HEK293 (cell line): ENCODE measurements at regions not wholly inside any gene's neighbourhood (a gene's known extent, or its start where the extent isn't known, plus 50 kb on each side); places are given as distances from the start of the nearest gene placed in this dataset.

Experiments
- CTCF ChIP-seq: fragments of 450-650 bp; formaldehyde crosslinking; IDR thresholded peaks from 2 replicates; pipeline ENCODE4 v1.5.1; 2016; ENCODE audit warnings: missing biosample characterization, missing genetic modification characterization
- KLF7 ChIP-seq: fragments of 450-650 bp; formaldehyde crosslinking; IDR thresholded peaks from 2 replicates; pipeline ENCODE4 v1.5.1; 2016; ENCODE audit warnings: missing biosample characterization, missing genetic modification characterization, borderline replicate concordance
- PBX3 ChIP-seq: sonication (generic); formaldehyde crosslinking; IDR thresholded peaks from 2 replicates; pipeline ENCODE4 v1.8.1; 2022; ENCODE audit warnings: mild to moderate bottlenecking, moderate library complexity, missing genetic modification reagents
- REST ChIP-seq: fragments of 450-650 bp; formaldehyde crosslinking; IDR thresholded peaks from 2 replicates; pipeline ENCODE4 v1.5.1; 2016; ENCODE audit warnings: missing biosample characterization, missing genetic modification characterization
- SP2 ChIP-seq: fragments of 450-650 bp; formaldehyde crosslinking; IDR thresholded peaks from 2 replicates; pipeline ENCODE4 v1.5.1; 2016; ENCODE audit warnings: missing biosample characterization, missing genetic modification characterization
- ZNF169 ChIP-seq: fragments of 450-650 bp; formaldehyde crosslinking; IDR thresholded peaks from 2 replicates; pipeline ENCODE4 v1.5.1; 2016; ENCODE audit warnings: missing biosample characterization, missing genetic modification characterization
- ZNF174 ChIP-seq: fragments of 450-650 bp; formaldehyde crosslinking; IDR thresholded peaks from 2 replicates; pipeline ENCODE4 v1.5.0; 2017; ENCODE audit warnings: missing biosample characterization, mild to moderate bottlenecking, missing genetic modification characterization
- ZNF324 ChIP-seq: fragments of 450-650 bp; formaldehyde crosslinking; IDR thresholded peaks from 2 replicates; pipeline ENCODE4 v1.5.1; 2016; ENCODE audit warnings: missing biosample characterization, missing genetic modification characterization
- ZNF639 ChIP-seq: fragments of 450-650 bp; formaldehyde crosslinking; IDR thresholded peaks from 2 replicates; pipeline ENCODE4 v1.5.1; 2016; ENCODE audit warnings: missing biosample characterization, missing genetic modification characterization
- ZNF704 ChIP-seq: fragments of 450-650 bp; formaldehyde crosslinking; IDR thresholded peaks from 2 replicates; pipeline ENCODE4 v1.5.1; 2016; ENCODE audit warnings: missing biosample characterization, missing genetic modification characterization

DNA sequence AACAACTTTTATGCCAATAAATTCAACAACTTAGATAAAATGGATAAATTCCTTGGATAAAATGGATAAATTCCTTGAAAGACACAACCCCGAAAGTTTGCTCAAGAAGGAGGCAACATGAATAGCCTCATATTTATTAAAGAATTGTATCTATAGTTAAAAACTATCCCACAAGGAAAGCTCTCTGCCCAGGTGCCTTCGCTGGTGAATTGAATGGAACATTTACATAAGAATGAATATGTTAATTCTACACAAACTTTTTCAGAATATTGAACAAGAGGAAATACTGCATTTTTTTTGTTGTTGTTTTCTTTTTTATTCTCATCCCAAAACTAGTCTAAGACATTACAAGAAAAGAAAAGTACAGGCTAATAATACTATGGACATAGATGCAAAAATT lies 805.3 kb upstream of the RAB6C start:
- TF ChIP-seq CTCF (tag by site-specific recombination) (no peak), ZNF639 (tag by site-specific recombination) (no peak), SP2 (tag by site-specific recombination) (no peak), ZNF174 (no peak), PBX3 (CRISPR knock-in tag) (no peak), ZNF704 (tag by site-specific recombination) (no peak), ZNF324 (tag by site-specific recombination) (no peak), ZNF169 (tag by site-specific recombination) (no peak), REST (tag by site-specific recombination) (no peak), KLF7 (no peak)
